ENCODE measurements at regions not wholly inside any gene's neighbourhood (a gene's known extent, or its start where the extent isn't known, plus 50 kb on each side); places are given as distances from the start of the nearest gene placed in this dataset.

GRCh38 chr5:12399868-12400267 is 495.6 kb upstream of the CTNND2 start:
- TF ChIP-seq POLR2AphosphoS5 (IDR thresholded peaks at IDR 0.05) (no peak), CTCF (IDR thresholded peaks at IDR 0.05) (no peak), EP300 (IDR thresholded peaks at IDR 0.05) (no peak), POLR2A (IDR thresholded peaks at IDR 0.05) (no peak)

Data from sigmoid colon (tissue), 4 donors.